Peyer's patch (tissue), 4 donors: ENCODE measurements at regions not wholly inside any gene's neighbourhood (a gene's known extent, or its start where the extent isn't known, plus 50 kb on each side); places are given as distances from the start of the nearest gene placed in this dataset.
"Not testable (repeated sequence)": the region's sequence is repeated elsewhere in the genome, so short reads cannot be mapped to it uniquely, and the experiment has no call there.

Experiments used
- DNase-seq, 3 donors: peaks; one replicate each; pipeline ENCODE4 v3.0.0-alpha.2; 2017 to 2019
- H3K27ac ChIP-seq, 4 donors: fragments of 200-600 bp; sonication (generic); one replicate each; pipeline ENCODE4 v1.5.1; 2016 to 2019
- H3K27me3 ChIP-seq, 2 donors: fragments of 200-600 bp; sonication (generic); one replicate each; pipeline ENCODE4 v1.5.1; 2019
- H3K36me3 ChIP-seq, 3 donors: fragments of 200-600 bp; sonication (generic); one replicate each; pipeline ENCODE4 v1.5.1; 2016 to 2019
- H3K4me1 ChIP-seq, 4 donors: fragments of 200-600 bp; sonication (generic); one replicate each; pipeline ENCODE4 v1.5.1; 2016 to 2019
- H3K4me3 ChIP-seq, 4 donors: fragments of 200-600 bp; sonication (generic); 1 replicate in 3 of 4; 2 replicates in 1 of 4; pipeline ENCODE4 v1.5.1; 2016 to 2019; ENCODE audit warnings: mild to moderate bottlenecking in 1 of 4
- H3K9me3 ChIP-seq, 4 donors: fragments of 200-600 bp; sonication (generic); one replicate each; pipeline ENCODE4 v1.5.1; 2016 to 2019; ENCODE audit warnings: mild to moderate bottlenecking in 1 of 4
- CTCF ChIP-seq, 6 experiments: fragments of 450-650 bp in 4 of 6; fragments of 200-600 bp in 2 of 6; sonication (generic) in 1 of 6; IDR thresholded peaks; one replicate each; pipeline ENCODE4 v1.5.1; 2017 to 2019; ENCODE audit warnings: antibody characterized with exemption in 6 of 6, mild to moderate bottlenecking in 3 of 6, moderate library complexity in 1 of 6
- POLR2A ChIP-seq, 2 donors: fragments of 450-650 bp; IDR thresholded peaks; one replicate each; pipeline ENCODE4 v1.5.1; 2017; ENCODE audit warnings: antibody characterized with exemption in 2 of 2, mild to moderate bottlenecking in 2 of 2, moderate library complexity in 2 of 2

- H3K4me1 ChIP-seq, H3K27me3 ChIP-seq, DNase-seq, H3K36me3 ChIP-seq, H3K4me3 ChIP-seq, H3K27ac ChIP-seq, H3K9me3 ChIP-seq: not testable (repeated sequence)
Observed at GRCh38 chr2:132332345-132333033, 84.1 kb upstream of the GPR39 start.

GRCh38 chr2:132337135-132337534 is 79.5 kb upstream of the GPR39 start:
- not testable (repeated sequence) for H3K4me3 ChIP-seq, H3K27ac ChIP-seq, H3K9me3 ChIP-seq, H3K4me1 ChIP-seq, H3K36me3 ChIP-seq, H3K27me3 ChIP-seq, DNase-seq

- DNase-seq, H3K36me3 ChIP-seq, H3K9me3 ChIP-seq, H3K4me1 ChIP-seq, H3K27me3 ChIP-seq, H3K27ac ChIP-seq, H3K4me3 ChIP-seq: not testable (repeated sequence)
Observed at GRCh38 chr2:132337844-132338243, 78.8 kb upstream of the GPR39 start.

- not testable (repeated sequence) for H3K9me3 ChIP-seq, H3K27me3 ChIP-seq, H3K36me3 ChIP-seq, H3K4me1 ChIP-seq
- DNase-seq = peak in 2 of 3 donors; percentile 73 to 83
- peak in 1 of 2 donors; percentile 38 for TF ChIP-seq POLR2A (IDR thresholded peaks at IDR 0.05)
- peak overlapping the region in 3 of 4 donors; percentile 32 to 78 (median 35) for H3K27ac ChIP-seq
- H3K4me3 ChIP-seq = peak overlapping the region in 3 of 4 donors; percentile 31 to 53 (median 42)
Observed at GRCh38 chr2:132347041-132347780, 69.4 kb upstream of the GPR39 start.

- peak in 1 of 3 donors; percentile 65 for DNase-seq
- not testable (repeated sequence) for H3K9me3 ChIP-seq, H3K4me3 ChIP-seq, H3K27ac ChIP-seq, H3K4me1 ChIP-seq, H3K27me3 ChIP-seq, H3K36me3 ChIP-seq
- TF ChIP-seq CTCF (IDR thresholded peaks at IDR 0.05) = peak in 5 of 6 experiments; percentile 17 to 90 (median 86)
Observed at GRCh38 chr2:132349092-132349687, 67.4 kb upstream of the GPR39 start.

GRCh38 chr2:132351668-132352067 is 64.9 kb upstream of the GPR39 start:
- not testable (repeated sequence) for H3K27ac ChIP-seq, DNase-seq, H3K4me1 ChIP-seq, H3K36me3 ChIP-seq, H3K9me3 ChIP-seq, H3K27me3 ChIP-seq, H3K4me3 ChIP-seq

- peak in 2 of 3 donors; percentile 57 to 63 for DNase-seq
Observed at GRCh38 chr2:132352481-132353001, 64.1 kb upstream of the GPR39 start.

GRCh38 chr2:132353380-132353779 is 63.2 kb upstream of the GPR39 start:
- DNase-seq = peak in 2 of 3 donors; percentile 54 to 62
- not testable (repeated sequence) for H3K36me3 ChIP-seq, H3K4me1 ChIP-seq, H3K27me3 ChIP-seq, H3K9me3 ChIP-seq
- peak overlapping the region; percentile 15 to 62 (median 40) for H3K4me3 ChIP-seq
- H3K27ac ChIP-seq = peak overlapping the region in 1 of 4 donors; percentile 12

More at GRCh38 chr2:132352481-132353001, 64.1 kb upstream of the GPR39 start:
- not testable (repeated sequence) for H3K36me3 ChIP-seq, H3K4me1 ChIP-seq, H3K27me3 ChIP-seq, H3K27ac ChIP-seq, H3K9me3 ChIP-seq
- H3K4me3 ChIP-seq = peak overlapping the region in 3 of 4 donors; percentile 21 to 62 (median 59)

GRCh38 chr2:132360964-132361363 is 55.6 kb upstream of the GPR39 start:
- not testable (repeated sequence) for DNase-seq, H3K36me3 ChIP-seq, H3K4me1 ChIP-seq, H3K4me3 ChIP-seq, H3K27me3 ChIP-seq, H3K27ac ChIP-seq, H3K9me3 ChIP-seq

- not testable (repeated sequence) for H3K27ac ChIP-seq, H3K36me3 ChIP-seq, DNase-seq, H3K4me3 ChIP-seq, H3K9me3 ChIP-seq, H3K4me1 ChIP-seq, H3K27me3 ChIP-seq
Observed at GRCh38 chr2:132361498-132361897, 55.1 kb upstream of the GPR39 start.

GRCh38 chr2:132363352-132363751 is 53.3 kb upstream of the GPR39 start:
- H3K27ac ChIP-seq, H3K4me1 ChIP-seq, H3K9me3 ChIP-seq, H3K4me3 ChIP-seq, H3K36me3 ChIP-seq, DNase-seq, H3K27me3 ChIP-seq: not testable (repeated sequence)

- H3K4me1 ChIP-seq, H3K27ac ChIP-seq, H3K27me3 ChIP-seq, H3K4me3 ChIP-seq, DNase-seq, H3K36me3 ChIP-seq, H3K9me3 ChIP-seq: not testable (repeated sequence)
Observed at GRCh38 chr2:132365963-132366362, 50.6 kb upstream of the GPR39 start.
